Fibroblast of the aortic adventitia (primary cell): ENCODE measurements at regions not wholly inside any gene's neighbourhood (a gene's known extent, or its start where the extent isn't known, plus 50 kb on each side); places are given as distances from the start of the nearest gene placed in this dataset.

Source experiments
- DNase-seq: peaks from one replicate; pipeline ENCODE4 v3.0.0-alpha.2; 2010; ENCODE audit warnings: low read depth
- H3K4me3 ChIP-seq: 2 replicates; pipeline ENCODE4 v1.5.1; 2011; ENCODE audit warnings: low read depth, mild to moderate bottlenecking, control low read depth, low read length, moderate library complexity
- CTCF ChIP-seq: IDR thresholded peaks from 2 replicates; pipeline ENCODE4 v1.5.1; 2011; ENCODE audit warnings: mild to moderate bottlenecking, low read length, control low read depth, inconsistent platforms; ENCODE audit not compliant: insufficient read depth

GRCh38 chr16:63581570-63581969, 1540.3 kb downstream of the CDH11 start:
- H3K4me3 ChIP-seq = no peak overlapping the region
- no peak for TF ChIP-seq CTCF
- no peak for DNase-seq

- no peak for DNase-seq
- no peak overlapping the region for H3K4me3 ChIP-seq
- no peak for TF ChIP-seq CTCF
Measured at GRCh38 chr16:63578791-63579190, 1542.6 kb upstream of the CDH8 start.

GRCh38 chr16:63577891-63578290, 1541.7 kb upstream of the CDH8 start:
- DNase-seq = no peak
- H3K4me3 ChIP-seq = no peak overlapping the region
- TF ChIP-seq CTCF = no peak

DNA sequence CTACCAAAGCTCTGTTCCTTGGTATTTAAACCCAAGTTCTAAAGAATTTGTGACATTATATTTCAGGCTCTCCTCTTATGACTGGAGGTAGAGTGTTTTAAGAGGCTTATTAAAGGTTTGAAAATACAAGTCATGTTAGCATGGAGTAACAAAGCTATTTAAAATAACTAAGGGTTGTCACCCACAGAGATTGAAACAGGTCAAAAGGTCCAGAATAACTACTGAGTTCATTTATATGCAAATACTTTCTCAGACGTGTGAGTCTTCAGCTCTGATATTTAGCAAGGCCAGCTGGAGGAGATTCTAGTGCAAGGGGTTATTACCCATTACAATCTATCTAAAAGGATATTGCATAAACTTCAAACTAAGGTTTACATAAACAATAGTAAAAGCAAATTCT, 1538.8 kb upstream of the CDH8 start:
- H3K4me3 ChIP-seq = no peak overlapping the region
- no peak for DNase-seq
- TF ChIP-seq CTCF = no peak

- no peak for DNase-seq
Measured at GRCh38 chr16:63568164-63568563, 1531.9 kb upstream of the CDH8 start.

GRCh38 chr16:63563819-63564505, 1527.7 kb upstream of the CDH8 start:
- TF ChIP-seq CTCF = no peak
- DNase-seq = no peak
- H3K4me3 ChIP-seq = no peak overlapping the region

More at GRCh38 chr16:63568164-63568563, 1531.9 kb upstream of the CDH8 start:
- no peak overlapping the region for H3K4me3 ChIP-seq
- no peak for TF ChIP-seq CTCF

GRCh38 chr16:63553980-63554379, 1517.7 kb upstream of the CDH8 start:
- TF ChIP-seq CTCF = no peak
- no peak overlapping the region for H3K4me3 ChIP-seq

More at GRCh38 chr16:63553980-63554379, 1517.7 kb upstream of the CDH8 start:
- no peak for DNase-seq
